ENCODE measurements at regions not wholly inside any gene's neighbourhood (a gene's known extent, or its start where the extent isn't known, plus 50 kb on each side); places are given as distances from the start of the nearest gene placed in this dataset.

GRCh38 chr14:82861313-82861712 is 1327.7 kb upstream of the SEL1L start:
- ATAC-seq (ENCODE audit: low read depth), result no peak

GRCh38 chr14:82872494-82872893 is 1338.8 kb upstream of the SEL1L start:
- peak; percentile 42 for TF ChIP-seq CTCF (IDR thresholded peaks at IDR 0.05; ENCODE audit: poor library complexity, severe bottlenecking)
- Histone ChIP-seq H3K4me1 (ENCODE audit: insufficient read depth, poor library complexity, severe bottlenecking) (no peaks in the 10 kb centered on the region), H3K27ac (ENCODE audit: poor library complexity, severe bottlenecking) (no peak overlapping the region), H3K9me3 (ENCODE audit: severe bottlenecking) (no peaks in the 10 kb centered on the region), H3K27me3 (ENCODE audit: insufficient read depth, poor library complexity, severe bottlenecking) (no peaks in the 10 kb centered on the region), H3K4me3 (ENCODE audit: severe bottlenecking) (no peak overlapping the region), H3K36me3 (ENCODE audit: low read depth) (no peaks in the 10 kb centered on the region)
- DNase-seq (ENCODE audit: low spot score) (no peak), ATAC-seq (ENCODE audit: low read depth) (no peak)

More at GRCh38 chr14:82861313-82861712, 1327.7 kb upstream of the SEL1L start:
- Histone ChIP-seq H3K4me3 (ENCODE audit: severe bottlenecking) (no peak overlapping the region), H3K27ac (ENCODE audit: poor library complexity, severe bottlenecking) (no peak overlapping the region), H3K27me3 (ENCODE audit: insufficient read depth, poor library complexity, severe bottlenecking) (no peaks in the 10 kb centered on the region), H3K36me3 (ENCODE audit: low read depth) (no peaks in the 10 kb centered on the region), H3K4me1 (ENCODE audit: insufficient read depth, poor library complexity, severe bottlenecking) (no peaks in the 10 kb centered on the region), H3K9me3 (ENCODE audit: severe bottlenecking) (no peaks in the 10 kb centered on the region)
- no peak for TF ChIP-seq CTCF (IDR thresholded peaks at IDR 0.05; ENCODE audit: poor library complexity, severe bottlenecking)
- DNase-seq (ENCODE audit: low spot score), result no peak

GRCh38 chr14:82878951-82879350 is 1345.3 kb upstream of the SEL1L start:
- Histone ChIP-seq H3K27me3 (ENCODE audit: insufficient read depth, poor library complexity, severe bottlenecking) (no peaks in the 10 kb centered on the region), H3K9me3 (ENCODE audit: severe bottlenecking) (no peaks in the 10 kb centered on the region), H3K27ac (ENCODE audit: poor library complexity, severe bottlenecking) (no peak overlapping the region), H3K4me3 (ENCODE audit: severe bottlenecking) (no peak overlapping the region), H3K4me1 (ENCODE audit: insufficient read depth, poor library complexity, severe bottlenecking) (no peaks in the 10 kb centered on the region), H3K36me3 (ENCODE audit: low read depth) (no peaks in the 10 kb centered on the region)
- TF ChIP-seq CTCF (IDR thresholded peaks at IDR 0.05; ENCODE audit: poor library complexity, severe bottlenecking), result no peak
- DNase-seq (ENCODE audit: low spot score) (no peak), ATAC-seq (ENCODE audit: low read depth) (no peak)

GRCh38 chr14:82879949-82880535 is 1346.4 kb upstream of the SEL1L start:
- no peak overlapping the region for H3K4me3 ChIP-seq (ENCODE audit: severe bottlenecking)
- no peaks in the 10 kb centered on the region for H3K27me3 ChIP-seq (ENCODE audit: insufficient read depth, poor library complexity, severe bottlenecking)
- no peak for ATAC-seq (ENCODE audit: low read depth)
- no peak overlapping the region for H3K27ac ChIP-seq (ENCODE audit: poor library complexity, severe bottlenecking)
- TF ChIP-seq CTCF (IDR thresholded peaks at IDR 0.05; ENCODE audit: poor library complexity, severe bottlenecking), result no peak
- H3K36me3 ChIP-seq (ENCODE audit: low read depth), result no peaks in the 10 kb centered on the region
- no peaks in the 10 kb centered on the region for H3K4me1 ChIP-seq (ENCODE audit: insufficient read depth, poor library complexity, severe bottlenecking)
- H3K9me3 ChIP-seq (ENCODE audit: severe bottlenecking), result no peaks in the 10 kb centered on the region
- DNase-seq (ENCODE audit: low spot score), result no peak

- H3K9me3 ChIP-seq (ENCODE audit: severe bottlenecking), result no peaks in the 10 kb centered on the region
- H3K27ac ChIP-seq (ENCODE audit: poor library complexity, severe bottlenecking), result no peak overlapping the region
- ATAC-seq (ENCODE audit: low read depth) (no peak), DNase-seq (ENCODE audit: low spot score) (no peak)
- TF ChIP-seq CTCF (IDR thresholded peaks at IDR 0.05; ENCODE audit: poor library complexity, severe bottlenecking), result no peak
- no peak overlapping the region for H3K4me3 ChIP-seq (ENCODE audit: severe bottlenecking)
- no peaks in the 10 kb centered on the region for H3K36me3 ChIP-seq (ENCODE audit: low read depth)
- H3K4me1 ChIP-seq (ENCODE audit: insufficient read depth, poor library complexity, severe bottlenecking), result no peaks in the 10 kb centered on the region
- H3K27me3 ChIP-seq (ENCODE audit: insufficient read depth, poor library complexity, severe bottlenecking), result peaks cover 3% of the 10 kb centered on the region
Measured at GRCh38 chr14:82886670-82887069, 1353.0 kb upstream of the SEL1L start.

Data from RWPE2 (cell line).